Retinal pigment epithelial cell (primary cell): ENCODE measurements at regions not wholly inside any gene's neighbourhood (a gene's known extent, or its start where the extent isn't known, plus 50 kb on each side); places are given as distances from the start of the nearest gene placed in this dataset.

Source experiments
- DNase-seq: peaks from one replicate; pipeline ENCODE4 v3.0.0-alpha.2; 2010; ENCODE audit warnings: low read depth
- H3K4me3 ChIP-seq: 2 replicates; pipeline ENCODE4 v1.5.1; 2011; ENCODE audit warnings: mild to moderate bottlenecking, low read length, control low read depth, moderate library complexity
- CTCF ChIP-seq: conservative IDR thresholded peaks from 2 replicates; pipeline ENCODE4 v1.5.1; 2011; ENCODE audit warnings: low read depth, low read length, control low read depth, inconsistent platforms

- no peak for TF ChIP-seq CTCF
- DNase-seq, result no peak
- H3K4me3 ChIP-seq, result no peak overlapping the region
Measured at GRCh38 chr12:14289601-14290000, 75.9 kb upstream of the ATF7IP start.

DNA sequence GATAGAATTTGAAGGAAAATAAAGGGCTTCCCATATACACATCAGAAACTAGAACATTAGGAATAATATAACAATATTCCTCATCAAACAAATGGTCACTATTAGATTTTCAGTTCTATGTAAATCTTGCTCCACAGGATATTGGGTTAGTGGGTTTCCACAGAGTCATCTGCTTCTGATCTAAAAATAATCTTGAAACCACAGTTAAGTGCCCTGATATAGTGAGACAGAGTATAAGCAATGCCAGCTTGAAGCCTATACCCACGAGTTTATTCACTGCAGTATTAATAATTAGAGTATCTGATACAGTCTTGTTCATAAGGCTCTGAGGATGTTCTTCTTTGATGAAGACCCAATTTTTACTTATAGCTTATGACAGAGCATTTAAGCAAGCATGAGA is 74.5 kb upstream of the ATF7IP start:
- no peak for DNase-seq
- H3K4me3 ChIP-seq, result no peak overlapping the region
- TF ChIP-seq CTCF, result no peak

DNA sequence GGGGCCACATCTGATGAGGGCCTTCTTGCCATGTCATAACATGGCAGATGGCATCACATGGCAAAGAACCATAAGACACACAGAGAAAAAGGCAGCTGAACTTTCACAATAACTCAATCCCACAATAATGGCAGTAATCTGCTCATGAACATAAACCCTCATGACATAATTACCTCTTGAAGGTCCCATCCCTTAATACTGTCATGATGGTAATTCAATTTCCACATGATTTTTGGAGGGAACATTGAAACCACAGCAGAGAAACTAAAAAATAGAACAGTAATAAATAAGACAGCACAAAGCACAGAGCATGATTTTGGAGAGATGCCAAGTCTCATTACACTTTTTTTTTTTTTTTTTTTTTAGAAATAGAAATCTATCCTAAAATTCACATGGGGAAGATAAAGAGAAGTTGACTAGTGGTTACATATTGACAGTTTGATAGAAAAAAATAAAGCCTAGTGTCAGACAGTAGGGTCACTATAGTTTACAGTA is 61.8 kb upstream of the ATF7IP start:
- TF ChIP-seq CTCF, result no peak
- H3K4me3 ChIP-seq, result no peak overlapping the region
- no peak for DNase-seq

GRCh38 chr12:14307004-14307403 is 58.5 kb upstream of the ATF7IP start:
- H3K4me3 ChIP-seq, result no peak overlapping the region
- no peak for DNase-seq
- no peak for TF ChIP-seq CTCF

GRCh38 chr12:14308516-14308915 is 57.0 kb upstream of the ATF7IP start:
- TF ChIP-seq CTCF, result no peak
- DNase-seq, result no peak
- H3K4me3 ChIP-seq, result no peak overlapping the region

DNA sequence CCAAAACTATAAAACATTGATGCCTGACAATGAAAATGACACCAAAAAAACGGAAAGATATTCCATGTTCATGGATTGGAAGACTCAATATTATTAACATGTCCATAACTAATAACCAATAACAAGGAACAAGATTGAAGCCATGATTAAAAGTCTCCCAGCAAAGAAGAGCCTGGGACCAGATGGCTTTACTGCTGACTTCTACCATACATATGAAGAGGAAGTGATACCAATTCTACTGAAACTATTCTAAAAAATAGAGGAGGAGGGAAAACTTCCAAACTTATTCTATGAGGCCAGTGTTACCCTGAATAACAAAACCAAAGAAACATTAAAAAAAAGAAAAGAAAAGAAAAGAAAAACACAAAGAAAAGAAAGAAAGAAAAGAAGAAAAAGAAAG is 54.6 kb upstream of the ATF7IP start:
- no peak for TF ChIP-seq CTCF
- H3K4me3 ChIP-seq, result no peak overlapping the region
- no peak for DNase-seq

GRCh38 chr12:14313379-14314138 is 51.9 kb upstream of the ATF7IP start:
- no peak for DNase-seq
- no peak for TF ChIP-seq CTCF
- H3K4me3 ChIP-seq, result no peak overlapping the region
